GM18907 (cell line): ENCODE measurements at regions not wholly inside any gene's neighbourhood (a gene's known extent, or its start where the extent isn't known, plus 50 kb on each side); places are given as distances from the start of the nearest gene placed in this dataset.

Source experiments
- ATAC-seq: cut with Tn5 transposase; IDR thresholded peaks from one replicate; pipeline ENCODE4 v1.9.1; 2021; ENCODE audit warnings: mild to moderate bottlenecking, moderate library complexity; ENCODE audit not compliant: unreplicated experiment

DNA sequence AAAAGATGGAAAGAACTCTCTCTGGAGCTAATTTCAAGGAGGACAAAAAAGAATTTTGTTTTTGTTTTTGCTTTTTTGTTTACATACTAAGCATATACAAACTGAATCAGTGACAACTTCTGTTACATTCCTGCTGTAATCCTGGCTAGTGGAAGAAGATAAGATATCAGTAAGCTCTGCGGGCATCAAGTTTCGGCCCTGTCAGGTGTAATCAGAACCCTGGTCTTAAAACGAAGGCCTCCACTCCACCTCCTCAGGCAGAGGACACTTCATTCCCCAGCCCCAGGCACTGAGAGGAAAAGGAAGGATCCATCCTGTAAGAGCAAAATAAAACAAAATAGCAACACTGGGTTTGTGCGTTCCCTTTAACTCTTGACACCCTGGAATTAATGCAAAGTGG is 88.9 kb upstream of the ARHGAP29 start:
- ATAC-seq: no peak

DNA sequence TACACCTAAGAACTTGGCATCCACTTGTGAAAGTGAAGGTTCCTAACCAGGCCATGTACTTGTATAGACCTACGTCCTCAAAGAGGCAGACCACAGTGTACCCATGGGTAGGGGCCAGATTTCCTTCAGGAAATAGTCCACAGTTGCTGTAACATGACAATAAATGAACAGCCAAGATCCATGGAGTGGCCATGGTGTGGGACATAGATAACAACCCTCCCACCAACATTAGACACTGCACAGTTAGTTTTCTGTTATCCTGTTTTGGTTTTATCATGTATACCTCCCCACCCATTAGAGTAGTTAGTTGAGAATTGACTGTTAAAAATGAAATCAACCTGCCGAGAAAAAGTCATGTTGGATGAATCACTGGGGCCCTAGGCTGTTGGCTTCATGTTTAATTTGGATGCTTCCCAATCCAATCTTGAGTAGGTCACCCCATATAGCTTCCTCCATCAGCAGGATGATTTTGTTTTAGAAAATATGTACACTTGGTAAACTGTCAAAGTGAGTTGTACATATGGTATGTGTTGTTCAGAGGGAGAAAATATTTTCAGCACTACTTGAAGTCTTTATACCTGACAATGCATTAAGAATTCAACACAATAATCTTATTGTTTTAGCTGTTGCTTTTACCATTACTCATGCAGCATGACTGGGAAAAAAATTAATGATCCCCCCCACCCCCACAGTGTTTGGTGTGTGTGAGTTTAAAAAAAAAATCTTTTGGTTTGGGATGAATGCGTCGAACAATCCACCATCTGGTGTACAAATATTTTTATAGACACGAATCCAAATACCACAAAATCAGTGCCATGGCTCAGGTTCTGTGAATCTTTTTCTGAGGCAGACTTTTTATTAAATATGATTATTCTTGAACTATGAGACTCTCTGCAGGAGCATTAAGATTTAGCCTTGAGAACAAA is 88.3 kb upstream of the ARHGAP29 start:
- ATAC-seq: no peak

DNA sequence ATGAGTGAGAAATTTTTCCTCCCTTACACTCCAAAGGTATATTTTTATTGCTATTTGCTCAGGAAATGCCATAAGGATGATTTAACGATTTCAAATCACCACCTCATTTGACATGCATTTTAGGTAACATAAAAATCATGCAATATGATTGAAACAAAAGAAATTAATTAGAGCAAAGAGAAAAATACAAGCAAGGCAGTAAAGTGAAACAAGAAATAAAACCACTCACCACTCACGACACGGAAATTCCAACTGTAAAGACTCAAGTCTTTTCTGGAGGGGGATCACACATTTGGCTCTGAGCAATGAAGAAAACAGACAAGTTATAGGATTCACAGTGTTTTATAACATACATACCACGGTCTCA is 86.8 kb upstream of the ARHGAP29 start:
- no peak for ATAC-seq

DNA sequence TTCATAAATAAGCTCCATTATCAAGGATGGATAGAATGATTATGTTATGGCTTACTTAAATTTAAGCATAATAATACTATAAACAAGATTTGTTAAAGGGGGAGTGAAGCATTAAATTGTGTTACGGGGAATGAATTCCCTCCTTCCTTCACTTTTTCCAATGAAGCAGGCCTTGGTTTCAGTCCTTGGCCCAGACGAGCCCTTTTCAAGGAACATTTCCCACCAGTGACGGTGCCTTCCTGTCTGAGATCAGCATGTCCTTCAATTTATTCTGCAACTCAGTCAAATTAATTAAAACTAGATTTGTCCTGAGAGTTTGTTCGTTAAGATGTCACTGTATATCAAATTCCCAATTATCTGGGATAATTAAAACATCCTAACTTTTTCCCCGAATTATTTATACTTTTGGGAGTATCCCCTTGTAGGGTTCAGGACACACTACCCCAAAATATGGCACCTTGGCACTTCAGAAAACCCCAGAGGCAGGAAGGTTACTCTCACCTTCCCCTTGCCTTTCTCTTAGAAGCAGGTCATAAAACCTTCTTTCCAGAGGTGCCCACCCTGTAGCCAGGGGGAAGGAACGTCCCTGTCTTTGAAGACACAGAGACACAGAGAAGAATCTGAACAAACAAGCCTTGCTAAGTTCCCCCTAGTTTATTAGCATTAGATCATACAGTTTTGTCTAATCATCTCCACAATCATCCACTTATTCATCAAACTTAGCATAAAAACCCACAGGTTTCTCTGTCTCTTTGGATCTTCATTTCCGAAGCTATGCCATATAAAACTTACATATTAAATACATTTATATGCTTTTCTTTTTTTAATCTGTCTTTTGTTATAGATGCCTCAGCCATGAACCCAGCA is 86.2 kb upstream of the ARHGAP29 start:
- no peak for ATAC-seq

DNA sequence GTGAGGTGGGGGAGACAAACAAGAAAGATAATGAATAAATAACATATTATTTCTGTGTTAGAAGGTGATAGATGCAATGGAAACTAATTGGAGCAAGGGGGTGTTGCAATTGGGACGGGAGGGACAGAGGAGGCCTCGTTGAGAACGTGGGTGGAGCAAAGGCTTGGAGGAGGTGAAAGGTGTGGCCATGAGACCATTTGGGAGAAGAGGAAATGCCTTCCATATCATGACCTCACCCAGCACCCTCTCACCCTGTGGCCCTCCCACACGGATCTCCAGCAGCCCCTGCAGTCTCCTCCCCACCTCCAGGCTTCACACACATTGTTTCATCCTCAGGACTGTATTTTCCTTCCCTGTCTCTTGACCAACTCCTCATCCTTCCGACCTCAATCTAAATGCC is 85.3 kb upstream of the ARHGAP29 start:
- ATAC-seq: no peak

DNA sequence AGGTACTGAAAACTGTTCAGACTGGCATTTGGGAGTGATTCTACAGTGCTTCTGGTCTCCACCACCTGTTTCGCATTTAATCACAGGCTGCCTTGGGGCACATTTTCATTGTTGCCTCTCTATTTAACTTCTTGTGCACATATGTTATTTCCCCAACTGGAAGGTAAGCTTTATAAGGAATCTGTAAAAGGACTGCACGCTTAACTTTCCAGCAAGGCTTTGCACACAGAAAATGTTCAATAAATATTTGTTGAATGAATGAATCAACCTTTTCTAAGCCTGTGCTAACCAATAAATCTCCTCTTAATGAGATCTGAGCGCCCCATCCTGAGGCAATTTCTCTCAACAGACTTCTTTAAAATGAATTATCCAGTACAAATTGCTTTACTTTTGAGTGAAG is 84.3 kb upstream of the ARHGAP29 start:
- ATAC-seq: no peak

DNA sequence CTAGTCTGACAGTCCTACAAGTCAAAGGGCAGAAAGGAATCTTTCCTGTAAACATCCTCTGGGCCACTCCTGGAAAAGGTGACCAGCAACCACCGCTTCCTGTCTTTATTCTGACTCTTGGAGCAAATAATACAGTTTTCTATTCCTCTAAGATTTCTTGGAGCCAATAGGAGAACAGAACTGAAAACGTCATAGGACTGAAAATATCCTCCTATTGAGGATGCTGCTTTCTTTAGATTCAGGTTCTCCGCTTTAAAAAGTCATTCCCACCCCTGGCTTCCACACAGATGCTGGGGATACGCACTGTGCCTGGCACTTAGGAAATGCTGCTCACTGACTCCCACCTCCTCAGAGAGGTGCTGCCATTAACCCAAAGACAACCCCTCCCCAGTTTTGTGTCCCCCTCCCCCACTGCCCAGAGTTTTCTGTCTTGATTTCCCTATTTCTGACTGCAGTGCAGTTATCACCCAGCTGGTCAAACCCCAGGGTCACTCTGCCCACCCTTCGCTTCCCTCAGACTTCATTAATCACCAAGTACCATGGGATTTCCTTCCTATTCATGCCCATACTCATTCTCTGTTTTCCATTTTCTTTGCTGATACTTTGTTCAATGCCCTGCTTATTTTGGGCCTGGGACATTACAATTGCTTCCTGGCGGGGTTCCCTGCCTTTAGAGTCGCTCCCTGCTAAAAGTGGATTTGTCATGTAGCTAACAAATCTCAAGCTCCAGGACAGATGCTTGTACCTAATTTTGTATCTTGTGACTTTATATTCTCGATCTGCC is 82.1 kb upstream of the ARHGAP29 start:
- ATAC-seq: no peak

DNA sequence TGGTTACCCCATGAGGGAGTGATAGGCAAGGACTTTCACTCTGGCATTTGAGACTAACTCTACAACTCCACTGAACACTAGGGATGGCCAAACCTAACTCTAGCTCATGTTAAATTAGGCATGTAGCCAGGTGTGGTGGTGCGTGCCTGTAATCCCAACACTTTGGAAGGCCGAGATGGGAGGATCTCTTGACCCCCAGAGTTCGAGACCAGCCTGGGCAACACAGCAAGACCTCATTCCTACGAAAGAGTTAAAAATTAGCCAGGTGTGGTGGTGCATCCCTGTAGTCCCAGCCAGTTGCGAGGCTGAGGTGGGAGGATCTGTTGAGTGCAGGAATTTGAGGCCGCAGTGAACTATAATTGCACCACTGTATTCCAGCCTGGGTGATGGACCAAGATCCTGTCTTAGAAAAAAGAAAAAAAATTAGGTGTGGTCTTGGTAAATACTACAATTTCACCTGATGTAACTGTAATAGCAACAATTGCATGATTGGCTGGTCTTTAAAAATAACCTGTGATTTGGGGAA is 81.2 kb upstream of the ARHGAP29 start:
- ATAC-seq: no peak

DNA sequence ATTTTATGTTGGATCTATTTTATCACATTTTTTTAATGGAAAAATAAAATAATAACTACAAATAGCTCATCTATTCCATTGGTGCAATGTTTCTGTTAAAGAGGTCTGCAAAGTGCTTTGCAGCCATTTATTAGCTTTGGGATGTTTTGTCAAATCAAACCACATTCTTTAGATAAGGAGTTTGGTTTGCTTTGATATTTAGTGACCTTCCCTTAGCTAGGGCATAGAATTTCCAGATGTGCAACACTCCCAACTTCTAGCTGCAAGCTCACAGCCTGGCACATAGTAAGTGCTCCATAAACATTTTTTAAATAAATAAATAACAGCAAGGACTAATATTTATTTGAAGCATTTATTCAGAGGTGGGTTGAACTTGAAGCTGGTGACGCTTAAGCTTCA is 80.4 kb upstream of the ARHGAP29 start:
- ATAC-seq: no peak

DNA sequence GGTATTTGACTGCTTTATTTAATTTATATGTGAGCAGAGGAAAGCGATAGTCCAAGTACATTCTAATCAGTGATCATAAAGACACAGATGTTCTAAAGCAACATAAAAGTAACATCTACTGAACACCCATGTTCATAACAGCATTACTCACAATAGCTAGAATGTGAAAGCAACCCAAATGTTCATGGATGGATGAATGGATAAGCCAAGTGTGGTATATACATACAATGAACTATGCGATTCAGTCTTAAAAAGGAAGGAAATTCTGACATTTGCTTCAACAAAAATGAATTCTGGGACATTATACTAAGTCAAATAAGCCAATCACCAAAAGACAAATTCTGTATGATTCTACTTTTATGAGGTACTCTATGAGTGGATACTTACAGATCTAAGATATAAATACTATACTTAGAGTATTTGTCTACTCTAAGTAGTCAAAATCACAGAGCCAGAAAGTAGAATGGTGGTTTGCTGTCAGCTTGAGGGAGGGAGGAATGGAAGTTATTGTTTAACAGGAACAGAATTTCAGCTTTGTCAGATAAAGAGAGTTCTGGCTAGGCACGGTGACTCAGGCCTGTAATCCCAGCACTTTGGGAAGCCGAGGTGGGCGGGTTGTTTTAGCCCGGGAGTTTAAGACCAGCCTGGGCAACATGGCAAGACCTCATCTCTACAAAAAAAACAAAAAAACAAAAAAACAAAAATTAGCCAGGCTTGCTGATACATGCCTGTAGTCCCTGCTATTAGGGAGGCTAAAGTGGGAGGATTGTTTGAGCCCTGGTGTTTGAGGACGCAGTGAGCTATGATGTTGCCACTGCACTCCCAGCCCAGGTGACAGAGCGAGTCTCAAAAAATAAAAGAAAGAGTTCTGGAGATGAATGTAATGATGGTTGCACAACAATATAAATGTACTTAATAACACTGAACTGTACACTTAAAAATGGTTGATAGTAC is 79.7 kb upstream of the ARHGAP29 start:
- ATAC-seq: no peak

DNA sequence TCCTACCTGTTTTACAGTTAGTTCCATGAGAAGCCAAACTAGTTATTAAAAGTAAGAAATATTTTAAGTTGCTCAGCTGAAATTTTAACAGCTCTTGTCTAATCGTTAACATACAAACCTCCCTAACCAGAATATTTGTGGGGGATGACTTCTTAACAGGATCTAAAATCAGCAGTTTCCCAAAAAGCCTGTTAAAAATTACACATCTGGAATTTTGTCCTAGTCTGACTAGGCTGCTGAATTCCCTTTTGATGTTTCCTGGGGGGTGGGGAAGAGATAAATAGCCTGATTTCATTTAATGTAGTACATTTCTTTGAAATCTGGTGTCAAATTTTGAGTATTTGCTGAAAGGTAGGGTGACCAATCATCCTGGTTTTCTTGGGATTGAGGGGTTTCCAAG is 78.8 kb upstream of the ARHGAP29 start:
- no peak for ATAC-seq

DNA sequence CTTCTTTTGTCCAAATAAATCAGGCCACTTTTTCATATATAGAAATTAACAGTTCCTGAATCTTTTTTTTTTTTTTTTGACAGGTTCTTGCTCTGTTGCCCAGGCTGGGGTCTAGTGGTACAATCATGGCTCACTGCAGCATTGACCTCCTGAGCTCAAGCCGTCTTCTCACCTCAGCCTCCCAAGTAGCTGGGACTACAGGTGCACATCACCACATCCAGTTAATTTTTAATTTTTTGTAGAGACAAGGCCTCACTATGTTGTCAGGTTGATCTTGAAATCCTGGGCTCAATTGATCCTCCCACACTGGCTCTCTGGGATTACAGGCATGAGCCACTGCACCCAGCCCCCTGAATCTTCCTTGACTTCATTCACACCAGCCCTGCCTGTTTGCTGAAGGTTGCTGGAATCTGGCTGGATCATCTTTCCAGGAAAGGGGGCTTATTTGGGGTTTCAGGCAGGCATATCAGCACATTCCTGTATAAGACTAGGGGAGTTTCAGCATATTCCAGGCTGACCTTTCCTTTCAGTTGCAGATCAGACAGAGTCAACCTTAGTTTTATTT is 78.2 kb upstream of the ARHGAP29 start:
- no peak for ATAC-seq

DNA sequence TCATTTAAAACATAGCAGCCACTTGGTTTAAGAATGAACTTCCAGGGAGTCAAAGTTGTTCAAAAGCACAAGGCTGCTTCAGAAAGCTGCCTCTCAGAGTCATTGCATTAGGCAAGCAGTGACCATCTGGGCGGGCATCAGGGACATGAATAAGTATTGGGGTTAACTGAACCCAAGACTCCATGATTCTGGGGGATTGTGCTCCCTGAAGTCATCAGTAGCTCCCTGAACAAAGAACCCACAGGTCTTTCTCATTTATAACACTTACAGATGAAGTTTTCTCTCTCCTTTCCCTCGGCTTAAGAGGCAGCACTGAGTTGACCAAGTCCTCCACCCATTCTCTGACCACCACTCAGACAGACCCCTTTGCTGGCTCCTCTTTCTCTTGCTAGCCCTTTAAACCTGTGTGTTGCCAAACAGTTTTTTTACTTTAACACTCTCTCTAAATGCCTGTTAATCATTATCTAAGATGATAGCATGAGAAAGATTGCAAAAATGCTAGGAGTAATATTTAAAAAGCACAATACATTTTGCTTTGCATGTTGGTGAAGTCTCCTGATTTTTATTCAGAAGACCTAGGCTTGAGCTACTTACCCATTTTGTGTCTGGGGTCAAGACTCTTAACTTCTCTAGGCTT is 77.0 kb upstream of the ARHGAP29 start:
- ATAC-seq: no peak

DNA sequence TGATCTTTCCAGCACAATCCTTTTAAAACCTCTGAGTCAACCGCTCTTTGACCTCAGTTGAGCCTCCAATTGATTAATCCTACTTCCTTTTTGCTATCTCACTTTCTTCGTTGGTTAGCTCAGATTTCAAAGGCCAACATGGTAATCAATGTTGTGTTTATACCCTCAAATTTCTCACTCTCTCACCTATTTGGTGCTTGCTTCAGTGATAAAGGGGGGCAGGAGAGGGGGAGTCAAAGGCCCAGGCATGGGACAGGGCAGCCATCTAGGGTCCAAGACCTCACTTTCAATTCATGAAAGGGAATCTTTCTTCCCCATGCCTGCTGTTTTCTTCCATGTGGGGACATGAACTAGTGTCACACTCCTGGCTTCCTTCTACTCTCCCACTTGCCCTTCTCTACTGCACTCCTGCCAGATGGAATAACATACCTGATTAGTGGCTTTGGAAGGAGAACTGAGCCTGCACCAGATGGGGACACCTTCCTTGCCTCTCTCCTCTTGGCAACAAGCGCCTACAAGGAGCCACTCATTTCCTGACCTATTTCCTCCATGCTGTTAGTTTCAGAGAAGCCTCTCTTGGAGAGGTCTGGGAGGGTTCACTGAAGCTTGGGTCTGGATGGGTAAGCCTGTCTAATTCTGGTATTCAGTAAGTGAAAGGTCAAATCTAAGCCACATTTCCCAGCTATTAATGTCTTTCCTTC is 73.3 kb upstream of the ARHGAP29 start:
- ATAC-seq: no peak

DNA sequence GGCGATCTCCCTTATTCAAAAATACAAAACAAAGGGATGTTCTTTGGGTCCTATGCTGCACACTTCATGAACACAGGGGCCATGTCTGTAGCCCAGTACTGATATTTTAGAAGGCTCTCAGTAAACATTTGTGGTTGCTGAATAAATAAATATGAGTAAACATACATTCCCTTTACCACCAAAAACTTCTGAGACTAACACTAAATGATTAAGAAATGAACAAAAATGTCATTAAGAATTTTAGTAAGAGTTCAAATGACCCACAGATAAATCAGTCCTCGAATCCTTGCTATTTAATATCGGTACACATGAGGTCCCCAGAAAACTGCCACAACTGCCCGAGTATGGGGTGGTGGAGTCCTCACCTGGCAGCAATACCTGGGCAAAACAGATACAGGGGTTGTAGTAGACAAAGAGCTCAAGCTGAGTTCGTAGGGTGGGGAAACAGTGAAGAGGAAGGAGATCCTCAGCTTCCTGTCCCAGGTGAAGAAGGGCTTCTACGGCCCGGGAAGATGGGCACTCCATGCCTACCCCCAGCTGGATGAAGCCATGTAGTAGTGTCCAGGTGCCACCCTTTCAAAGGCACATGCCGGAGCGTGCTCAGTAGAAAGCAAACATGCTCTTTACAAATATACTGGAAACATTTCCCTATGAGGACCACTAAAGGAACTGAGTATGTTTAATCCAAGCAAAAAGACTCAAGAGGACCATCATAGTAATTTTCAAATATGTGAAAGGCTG is 72.6 kb upstream of the ARHGAP29 start:
- ATAC-seq: no peak

DNA sequence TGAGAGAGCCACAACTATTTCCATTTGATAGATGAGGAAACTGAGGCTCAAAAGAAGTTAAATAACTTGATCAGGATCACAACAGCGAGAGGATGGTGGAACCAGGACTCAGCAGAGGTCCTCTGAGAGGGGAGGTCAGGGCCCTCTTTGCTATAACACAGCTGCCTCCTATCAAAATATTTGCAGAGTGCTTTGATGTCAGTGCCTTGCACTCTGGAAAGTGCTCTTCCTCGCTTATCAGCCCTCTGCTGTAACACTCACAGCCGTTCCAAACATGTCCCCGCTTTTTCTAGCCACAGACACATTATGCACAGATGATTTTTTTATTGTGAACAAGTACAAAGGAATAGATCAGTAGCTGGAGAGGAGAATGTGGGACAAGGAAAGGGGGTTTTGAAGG is 71.8 kb upstream of the ARHGAP29 start:
- ATAC-seq: no peak

DNA sequence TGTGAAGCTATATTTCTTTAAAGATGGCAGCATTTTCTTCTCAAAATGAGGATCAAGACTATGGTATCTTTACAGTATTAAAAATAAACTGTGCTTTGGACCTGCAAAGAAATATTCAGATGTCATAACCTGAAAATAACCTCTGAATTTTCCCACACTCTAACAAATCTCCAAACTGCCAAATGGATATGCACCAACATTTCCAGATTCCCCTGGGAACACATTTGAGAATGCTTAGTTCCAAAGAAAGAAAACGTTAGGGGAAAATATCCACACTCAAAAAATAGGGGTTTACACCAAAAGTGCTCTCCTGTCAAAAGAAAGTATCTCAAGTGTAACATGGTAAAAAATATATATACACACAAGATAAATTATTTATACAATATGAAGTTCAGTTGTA is 69.1 kb upstream of the ARHGAP29 start:
- no peak for ATAC-seq

DNA sequence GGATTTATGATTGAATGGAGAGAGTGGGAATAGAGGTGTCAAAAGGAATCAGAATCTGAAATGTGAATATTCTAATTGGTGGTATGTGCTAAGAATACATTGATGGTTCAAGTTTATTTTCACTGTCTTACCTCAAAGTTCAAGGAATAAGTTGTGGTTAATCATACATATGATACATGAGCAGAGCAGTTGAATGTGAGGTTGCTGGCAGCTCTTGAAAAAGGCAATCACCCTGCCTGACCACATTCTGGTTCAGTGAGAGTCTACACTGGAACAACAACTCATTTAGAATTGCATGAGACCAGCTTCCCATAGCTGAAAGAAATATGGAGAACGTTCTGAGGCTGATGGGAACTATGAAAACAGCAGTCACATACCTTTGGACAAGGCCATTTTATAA is 68.3 kb upstream of the ARHGAP29 start:
- ATAC-seq: no peak
